HL-60 (cell line): ENCODE measurements at regions not wholly inside any gene's neighbourhood (a gene's known extent, or its start where the extent isn't known, plus 50 kb on each side); places are given as distances from the start of the nearest gene placed in this dataset.

ENCODE experiments used
- CTCF ChIP-seq: IDR thresholded peaks from one replicate; pipeline ENCODE4 v1.5.1; 2011; ENCODE audit warnings: low read length, control low read depth, inconsistent platforms; ENCODE audit not compliant: insufficient read depth
- GABPA ChIP-seq: IDR thresholded peaks from 2 replicates; pipeline ENCODE4 v1.6.1; 2012; ENCODE audit warnings: low read depth

GRCh38 chr10:128816726-128817125 lies 650.3 kb upstream of the MGMT start:
- TF ChIP-seq CTCF (no peak), GABPA (no peak)
